SK-N-SH (cell line): ENCODE measurements at regions not wholly inside any gene's neighbourhood (a gene's known extent, or its start where the extent isn't known, plus 50 kb on each side); places are given as distances from the start of the nearest gene placed in this dataset.

Experiments used
- CTCF ChIA-PET: fragments of 300-600, 350-600 bp; formaldehyde crosslinking; extraction: SDS; loops from one replicate; lab custom pipeline; 2021; lab: Yijun Ruan, JAX
- POLR2A ChIA-PET: fragments of 350-600 bp; sonication (Branson Sonifier 250); formaldehyde crosslinking; extraction: SDS; loops from one replicate; lab custom pipeline; 2020; ENCODE audit warnings: antibody characterized with exemption, inconsistent platforms; lab: Yijun Ruan, JAX
- DNase-seq: peaks from one replicate; pipeline ENCODE4 v3.0.0; 2012
- H2AFZ ChIP-seq: fragments of 200-600 bp; sonication (generic); 2 replicates; pipeline ENCODE4 v1.8.1; 2016; ENCODE audit warnings: antibody characterized with exemption, mild to moderate bottlenecking, low read depth
- H3F3A ChIP-seq: fragments of 200-600 bp; sonication (generic); replicated peaks from 2 replicates; pipeline ENCODE3; 2016; ENCODE audit warnings: antibody characterized with exemption, mild to moderate bottlenecking; ENCODE audit not compliant: insufficient read depth
- H3K27ac ChIP-seq, 2 experiments: fragments of 200-500 bp in 1 of 2; fragments of 200-600 bp in 1 of 2; sonication (Bioruptor generic) in 1 of 2; sonication (generic), shearing (Covaris generic) in 1 of 2; 2 replicates each; pipeline versions ENCODE4 v1.5.1 to v1.6.1; 2014 to 2016; ENCODE audit warnings: low read depth in 2 of 2, inconsistent platforms in 1 of 2, low read length in 1 of 2, mild to moderate bottlenecking in 1 of 2, mixed read lengths in 1 of 2
- H3K27me3 ChIP-seq: fragments of 200-600 bp; sonication (generic), shearing (Covaris generic); 2 replicates; pipeline ENCODE4 v1.6.1; 2016; ENCODE audit warnings: mixed run types; ENCODE audit not compliant: insufficient read depth
- H3K36me3 ChIP-seq, 2 experiments: fragments of 200-500 bp in 1 of 2; fragments of 200-600 bp in 1 of 2; sonication (Bioruptor generic) in 1 of 2; sonication (generic) in 1 of 2; replicated peaks in 1 of 2; 2 replicates each; pipeline versions ENCODE3 to v1.5.1; 2014 to 2016; ENCODE audit warnings: low read length in 1 of 2, mild to moderate bottlenecking in 1 of 2; ENCODE audit not compliant: insufficient read depth in 2 of 2, control insufficient read depth in 1 of 2
- H3K4me1 ChIP-seq, 2 experiments: fragments of 200-500 bp in 1 of 2; fragments of 200-600 bp in 1 of 2; sonication (Bioruptor generic) in 1 of 2; sonication (generic), shearing (Covaris generic) in 1 of 2; 2 replicates each; pipeline versions ENCODE4 v1.5.1 to v1.6.1; 2014 to 2016; ENCODE audit warnings: low read depth in 1 of 2, low read length in 1 of 2, mixed run types in 1 of 2; ENCODE audit not compliant: insufficient read depth in 2 of 2, control insufficient read depth in 1 of 2
- H3K4me2 ChIP-seq: fragments of 200-600 bp; sonication (generic), shearing (Covaris generic); 2 replicates; pipeline ENCODE4 v1.6.1; 2017; ENCODE audit warnings: mixed run types
- H3K4me3 ChIP-seq, 2 experiments: fragments of 200-500 bp in 1 of 2; fragments of 200-600 bp in 1 of 2; sonication (Bioruptor generic) in 1 of 2; sonication (generic), shearing (Covaris generic) in 1 of 2; 2 replicates each; pipeline versions ENCODE4 v1.5.1 to v1.8.1; 2014 to 2016; ENCODE audit warnings: low read depth in 2 of 2, inconsistent platforms in 1 of 2, low read length in 1 of 2, mild to moderate bottlenecking in 1 of 2, mixed read lengths in 1 of 2, moderate library complexity in 1 of 2
- H3K79me2 ChIP-seq: fragments of 200-600 bp; sonication (generic); 2 replicates; pipeline ENCODE4 v1.8.1; 2017; ENCODE audit warnings: mild to moderate bottlenecking; ENCODE audit not compliant: insufficient read depth
- H3K9ac ChIP-seq: fragments of 200-600 bp; sonication (generic); 2 replicates; pipeline ENCODE4 v1.6.1; 2017; ENCODE audit warnings: mixed run types
- H3K9me2 ChIP-seq: fragments of 200-600 bp; sonication (generic); 2 replicates; pipeline ENCODE4 v1.6.1; 2017; ENCODE audit warnings: mixed run types
- H3K9me3 ChIP-seq: fragments of 200-600 bp; sonication (generic); 2 replicates; pipeline ENCODE4 v1.6.1; 2017; ENCODE audit warnings: mixed run types, mild to moderate bottlenecking, moderate library complexity
- H4K20me1 ChIP-seq: fragments of 200-600 bp; sonication (generic); 2 replicates; pipeline ENCODE4 v1.6.1; 2017; ENCODE audit warnings: mild to moderate bottlenecking, mixed run types; ENCODE audit not compliant: insufficient read depth
- CHD2 ChIP-seq: fragments of 150-350 bp; IDR thresholded peaks from 2 replicates; pipeline ENCODE4 v1.6.1; 2018; ENCODE audit warnings: low read length; ENCODE audit not compliant: partially characterized antibody
- MEF2A ChIP-seq: IDR thresholded peaks from 2 replicates; pipeline ENCODE4 v1.4.0; 2012; ENCODE audit warnings: low read depth, borderline replicate concordance
- RFX5 ChIP-seq: IDR thresholded peaks from 2 replicates; pipeline ENCODE4 v1.6.1; 2012; ENCODE audit warnings: mild to moderate bottlenecking, improper control_type of control experiment, low read length
- SIN3A ChIP-seq: IDR thresholded peaks from 2 replicates; pipeline ENCODE4 v1.6.1; 2012; ENCODE audit warnings: low read depth, mild to moderate bottlenecking, low read length, moderate library complexity, borderline replicate concordance
- SMC3 ChIP-seq: IDR thresholded peaks from 2 replicates; pipeline ENCODE4 v1.6.1; 2012; ENCODE audit warnings: low read depth, low read length, improper control_type of control experiment
- TAF1 ChIP-seq: IDR thresholded peaks from 2 replicates; pipeline ENCODE4 v1.6.1; 2012; ENCODE audit warnings: low read depth, mild to moderate bottlenecking, low read length, moderate library complexity, borderline replicate concordance
- WGBS: methylation state at CpG from one replicate; pipeline ENCODE4 v1.1.6; 2017; ENCODE audit warnings: low lambda C conversion rate; 5-methylcytosine and 5-hydroxymethylcytosine counted together
- TF ChIP-seq, protein P1 (sequence below): IDR thresholded peaks from 2 replicates; pipeline ENCODE4 v1.4.0; 2012; ENCODE audit warnings: low read depth
- TF ChIP-seq, protein P2 (sequence below): fragments of 200-600 bp; sonication (generic); IDR thresholded peaks from 2 replicates; pipeline ENCODE4 v1.6.1; 2017; ENCODE audit warnings: antibody characterized with exemption, mild to moderate bottlenecking, moderate library complexity

DNA sequence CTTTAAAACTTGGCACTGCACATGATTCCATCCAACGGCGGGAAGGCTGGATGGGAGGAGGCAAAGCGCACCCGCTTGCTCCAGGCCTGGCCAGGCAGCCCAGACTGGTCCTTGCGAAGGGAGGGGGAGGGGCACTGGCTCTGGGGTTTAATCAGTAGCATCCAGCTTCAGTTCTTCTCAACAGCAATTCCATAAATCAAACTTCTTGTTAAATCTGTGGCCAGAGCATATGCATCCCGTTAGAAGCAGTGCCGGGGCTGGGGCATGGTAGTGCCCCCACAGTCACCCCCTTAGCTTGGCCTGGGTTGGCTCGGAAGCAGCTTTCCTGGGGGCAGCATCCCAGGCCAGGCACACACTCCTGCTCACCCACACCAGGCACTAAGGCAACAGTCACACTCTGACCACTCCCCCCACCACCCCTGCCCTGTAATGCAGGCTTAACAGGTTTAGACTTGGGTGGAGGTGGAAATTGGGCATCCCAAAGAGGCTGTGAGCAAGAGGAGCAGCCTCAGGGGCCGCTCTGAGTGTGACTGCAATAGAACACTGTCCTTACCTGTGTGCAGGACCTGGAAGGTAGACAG lies 94.1 kb upstream of the CASZ1 start:
- CTCF ChIA-PET = interaction anchor here (0.6 to 2.4 kb wide), 9 partner anchors 9 to 395 kb away, joined by 3 to 12 read pairs (median 3); no protein-coding TSS in a partner anchor
- TF ChIP-seq RFX5 (no peak), CHD2 (peak; percentile 25)
- no peaks in the 10 kb centered on the region for H3K27me3 ChIP-seq
- H4K20me1 ChIP-seq = no peaks in the 10 kb centered on the region
- H3K4me3 ChIP-seq = no peak overlapping the region
- H3F3A ChIP-seq = no peaks in the 10 kb centered on the region
- H3K79me2 ChIP-seq = no peaks in the 10 kb centered on the region
- DNase-seq = peak; percentile 67
- no peaks in the 10 kb centered on the region for H3K9me3 ChIP-seq
- no peak overlapping the region for H2AFZ ChIP-seq
- H3K36me3 ChIP-seq = no peaks in the 10 kb centered on the region
- no peak overlapping the region for H3K4me2 ChIP-seq
- peaks cover 0 to 19% of the 10 kb centered on the region in 2 experiments; a peak in 1 of 4 replicates for H3K4me1 ChIP-seq
- H3K9ac ChIP-seq = no peak overlapping the region
- WGBS = 18% methylated on average over 3 of the region's 9 CpGs
- H3K27ac ChIP-seq = no peak overlapping the region; a peak in 1 of 4 replicates
- no peaks in the 10 kb centered on the region for H3K9me2 ChIP-seq
- POLR2A ChIA-PET = interaction anchor here (1.3 kb wide), 1 partner anchor 10 kb away, joined by 4 read pairs; no protein-coding TSS in a partner anchor

DNA sequence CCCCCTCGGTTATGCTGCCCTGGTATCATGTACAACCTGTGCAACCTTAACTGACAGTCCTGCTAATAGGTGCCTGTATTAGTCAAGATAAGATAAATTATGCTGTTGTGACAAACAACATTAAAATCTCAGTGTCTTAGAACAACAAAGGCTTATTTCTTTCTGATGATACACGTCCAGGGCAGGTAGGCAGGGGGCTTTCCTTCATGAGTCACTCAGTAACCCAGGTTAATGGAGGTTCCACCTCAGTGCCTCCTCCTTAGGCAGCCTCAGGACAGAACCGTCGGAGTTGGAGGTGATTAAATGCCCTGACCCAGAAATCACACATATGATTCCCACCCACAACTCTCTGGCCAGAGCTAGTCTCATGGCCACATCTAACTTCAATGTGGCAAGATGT lies 94.6 kb upstream of the CASZ1 start:
- Histone ChIP-seq H3K4me3 (no peak overlapping the region), H3K4me2 (no peak overlapping the region), H3K27ac (no peak overlapping the region), H3K79me2 (no peaks in the 10 kb centered on the region), H3K4me1 (peaks cover 0 to 19% of the 10 kb centered on the region in 2 experiments; a peak in 1 of 4 replicates), H3K9ac (no peak overlapping the region), H4K20me1 (no peaks in the 10 kb centered on the region), H3K27me3 (no peaks in the 10 kb centered on the region), H3F3A (no peaks in the 10 kb centered on the region), H3K9me2 (no peaks in the 10 kb centered on the region), H2AFZ (no peak overlapping the region), H3K9me3 (no peaks in the 10 kb centered on the region), H3K36me3 (no peaks in the 10 kb centered on the region)
- no peak for DNase-seq
- POLR2A ChIA-PET = interaction anchor here (1.3 kb wide), 1 partner anchor 10 kb away, joined by 4 read pairs; no protein-coding TSS in a partner anchor
- WGBS = 36% methylated on average over 4 of the region's 4 CpGs
- CTCF ChIA-PET = interaction anchor here (0.7 to 2.4 kb wide), 4 partner anchors 24 to 396 kb away, joined by 3 to 12 read pairs (median 4); no protein-coding TSS in a partner anchor
- TF ChIP-seq MEF2A (no peak), TAF1 (no peak), SIN3A (no peak)
- TF ChIP-seq, protein P1, sequence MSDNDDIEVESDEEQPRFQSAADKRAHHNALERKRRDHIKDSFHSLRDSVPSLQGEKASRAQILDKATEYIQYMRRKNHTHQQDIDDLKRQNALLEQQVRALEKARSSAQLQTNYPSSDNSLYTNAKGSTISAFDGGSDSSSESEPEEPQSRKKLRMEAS = no peak
- TF ChIP-seq, all 33 proteins: peak for 0

DNA sequence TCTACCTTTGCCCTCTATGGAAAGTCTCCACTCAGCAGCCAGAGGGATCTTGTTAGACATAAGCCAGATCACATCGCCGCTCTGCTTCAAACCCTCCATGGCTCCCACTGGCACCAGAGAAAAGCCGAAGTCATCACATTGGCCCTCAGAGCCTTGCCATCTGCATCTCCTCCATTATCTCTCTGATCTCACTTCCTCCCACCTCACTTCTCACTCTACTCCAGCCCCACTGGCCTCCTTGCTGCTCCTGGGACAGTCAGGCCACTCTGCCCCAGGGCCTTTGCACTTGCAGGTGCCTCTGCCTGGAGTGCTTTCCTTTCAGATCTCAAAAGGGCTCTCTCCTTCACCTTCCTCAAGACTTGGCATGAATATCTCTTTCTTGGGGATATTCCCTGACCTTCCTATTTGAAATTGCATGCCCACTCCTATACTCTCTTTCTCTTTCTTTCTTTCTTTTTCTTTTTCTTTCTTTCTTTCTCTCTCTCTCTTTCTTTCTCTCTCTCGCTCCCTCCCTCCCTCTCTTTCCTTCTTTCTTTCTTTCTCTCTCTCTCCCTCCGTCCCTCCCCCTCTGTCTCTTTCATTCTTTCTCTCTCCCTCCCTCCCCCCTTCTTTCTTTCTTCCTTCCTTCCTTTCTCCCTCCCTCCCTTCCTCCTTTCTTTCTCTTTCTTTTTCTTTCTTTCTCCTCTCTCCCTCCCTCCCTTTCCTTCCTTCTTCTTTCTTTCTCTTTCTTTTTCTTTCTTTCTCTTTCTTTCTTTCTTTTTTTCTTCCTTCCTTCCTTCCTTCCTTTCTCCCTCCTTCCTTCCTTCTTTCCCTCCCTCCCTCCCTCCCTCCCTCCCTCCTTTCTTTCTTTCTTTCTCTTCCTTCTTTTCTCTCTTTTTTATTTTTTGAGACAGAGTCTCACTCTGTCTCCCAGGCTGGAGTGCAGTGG lies 96.0 kb upstream of the CASZ1 start:
- POLR2A ChIA-PET = no interaction called here
- DNase-seq = no peak
- Histone ChIP-seq H2AFZ (no peak overlapping the region), H3K79me2 (no peaks in the 10 kb centered on the region), H3K9ac (no peak overlapping the region), H3K4me1 (peaks cover 0 to 19% of the 10 kb centered on the region in 2 experiments; a peak in 1 of 4 replicates), H3K4me3 (no peak overlapping the region)
- CTCF ChIA-PET = interaction anchor here (0.8 kb wide), 1 partner anchor 50 kb away, joined by 3 read pairs; no protein-coding TSS in a partner anchor
- TF ChIP-seq, protein P2, sequence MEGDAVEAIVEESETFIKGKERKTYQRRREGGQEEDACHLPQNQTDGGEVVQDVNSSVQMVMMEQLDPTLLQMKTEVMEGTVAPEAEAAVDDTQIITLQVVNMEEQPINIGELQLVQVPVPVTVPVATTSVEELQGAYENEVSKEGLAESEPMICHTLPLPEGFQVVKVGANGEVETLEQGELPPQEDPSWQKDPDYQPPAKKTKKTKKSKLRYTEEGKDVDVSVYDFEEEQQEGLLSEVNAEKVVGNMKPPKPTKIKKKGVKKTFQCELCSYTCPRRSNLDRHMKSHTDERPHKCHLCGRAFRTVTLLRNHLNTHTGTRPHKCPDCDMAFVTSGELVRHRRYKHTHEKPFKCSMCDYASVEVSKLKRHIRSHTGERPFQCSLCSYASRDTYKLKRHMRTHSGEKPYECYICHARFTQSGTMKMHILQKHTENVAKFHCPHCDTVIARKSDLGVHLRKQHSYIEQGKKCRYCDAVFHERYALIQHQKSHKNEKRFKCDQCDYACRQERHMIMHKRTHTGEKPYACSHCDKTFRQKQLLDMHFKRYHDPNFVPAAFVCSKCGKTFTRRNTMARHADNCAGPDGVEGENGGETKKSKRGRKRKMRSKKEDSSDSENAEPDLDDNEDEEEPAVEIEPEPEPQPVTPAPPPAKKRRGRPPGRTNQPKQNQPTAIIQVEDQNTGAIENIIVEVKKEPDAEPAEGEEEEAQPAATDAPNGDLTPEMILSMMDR = no peak
- no peak for TF ChIP-seq SMC3
- TF ChIP-seq, all 33 proteins: peak for 0
- Histone ChIP-seq H3K27ac (no peak overlapping the region), H3K4me2 (no peak overlapping the region), H3K36me3 (no peaks in the 10 kb centered on the region), H3K9me2 (no peaks in the 10 kb centered on the region), H3F3A (no peaks in the 10 kb centered on the region), H3K9me3 (no peaks in the 10 kb centered on the region), H4K20me1 (no peaks in the 10 kb centered on the region), H3K27me3 (no peaks in the 10 kb centered on the region)
- WGBS = 83% methylated on average over 5 of the region's 5 CpGs
